HS-27A (cell line): ENCODE measurements at regions not wholly inside any gene's neighbourhood (a gene's known extent, or its start where the extent isn't known, plus 50 kb on each side); places are given as distances from the start of the nearest gene placed in this dataset.
"Not testable (repeated sequence)": the region's sequence is repeated elsewhere in the genome, so short reads cannot be mapped to it uniquely, and the experiment has no call there.

ENCODE experiments used
- DNase-seq: peaks from one replicate; pipeline ENCODE4 v3.0.0-alpha.2; 2012; ENCODE audit warnings: low read depth, missing footprints

- no peak for DNase-seq
These were observed 558.7 kb upstream of the EYS start for GRCh38 chr6:66265737-66266136.

GRCh38 chr6:66264376-66264775 lies 557.4 kb upstream of the EYS start:
- DNase-seq = no peak

- not testable (repeated sequence) for DNase-seq
These were observed 551.9 kb upstream of the EYS start for GRCh38 chr6:66258731-66259487.

- DNase-seq = no peak
These were observed 538.2 kb upstream of the EYS start for GRCh38 chr6:66245231-66245630.

- no peak for DNase-seq
These were observed 531.8 kb upstream of the EYS start for GRCh38 chr6:66238851-66239250.

GRCh38 chr6:66232890-66233289 lies 525.9 kb upstream of the EYS start:
- no peak for DNase-seq

GRCh38 chr6:66230591-66230990 lies 523.6 kb upstream of the EYS start:
- DNase-seq = no peak

- no peak for DNase-seq
These were observed 519.1 kb upstream of the EYS start for GRCh38 chr6:66226109-66226508.

- no peak for DNase-seq
These were observed 503.9 kb upstream of the EYS start for GRCh38 chr6:66210964-66211363.

GRCh38 chr6:66200390-66200789 lies 493.4 kb upstream of the EYS start:
- DNase-seq = no peak

GRCh38 chr6:66199171-66199570 lies 492.1 kb upstream of the EYS start:
- DNase-seq = no peak

GRCh38 chr6:66198062-66198624 lies 491.1 kb upstream of the EYS start:
- no peak for DNase-seq

- no peak for DNase-seq
These were observed 483.8 kb upstream of the EYS start for GRCh38 chr6:66190858-66191257.

- DNase-seq = no peak
These were observed 482.9 kb upstream of the EYS start for GRCh38 chr6:66189915-66190314.

- no peak for DNase-seq
These were observed 479.7 kb upstream of the EYS start for GRCh38 chr6:66186756-66187155.

- DNase-seq = no peak
These were observed 477.1 kb upstream of the EYS start for GRCh38 chr6:66184091-66184490.

GRCh38 chr6:66179361-66179760 lies 472.3 kb upstream of the EYS start:
- no peak for DNase-seq

- DNase-seq = no peak
These were observed 466.6 kb upstream of the EYS start for GRCh38 chr6:66173587-66173986.

GRCh38 chr6:66166713-66167112 lies 459.7 kb upstream of the EYS start:
- DNase-seq = not testable (repeated sequence)

- DNase-seq = no peak
These were observed 454.6 kb upstream of the EYS start for GRCh38 chr6:66161546-66162108.

GRCh38 chr6:66159937-66160336 lies 452.9 kb upstream of the EYS start:
- DNase-seq = no peak

- no peak for DNase-seq
These were observed 446.2 kb upstream of the EYS start for GRCh38 chr6:66153247-66153646.

GRCh38 chr6:66149132-66149531 lies 442.1 kb upstream of the EYS start:
- DNase-seq = no peak

GRCh38 chr6:66145867-66146266 lies 438.8 kb upstream of the EYS start:
- DNase-seq = no peak
